ENCODE measurements at regions not wholly inside any gene's neighbourhood (a gene's known extent, or its start where the extent isn't known, plus 50 kb on each side); places are given as distances from the start of the nearest gene placed in this dataset.

- no peak for TF ChIP-seq CTCF (IDR thresholded peaks at IDR 0.05; ENCODE audit: unreplicated experiment in 3 of 3)
- Mint-ChIP-seq H3K36me3 (ENCODE audit: low read depth) (no peaks in the 10 kb centered on the region), H3K9me3 (peaks cover 12% of the 10 kb centered on the region), H3K4me1 (no peaks in the 10 kb centered on the region), H3K27me3 (ENCODE audit: low read depth) (no peaks in the 10 kb centered on the region), H3K4me3 (no peak overlapping the region), H3K27ac (no peak overlapping the region)
Observed at GRCh38 chr4:98711526-98711925, 53.1 kb upstream of the TSPAN5 start.

- no peaks in the 10 kb centered on the region for H3K4me1 Mint-ChIP-seq
- no peaks in the 10 kb centered on the region for H3K27me3 Mint-ChIP-seq (ENCODE audit: low read depth)
- H3K27ac Mint-ChIP-seq: no peak overlapping the region
- H3K36me3 Mint-ChIP-seq (ENCODE audit: low read depth): no peaks in the 10 kb centered on the region
- no peak overlapping the region for H3K4me3 Mint-ChIP-seq
- TF ChIP-seq CTCF (IDR thresholded peaks at IDR 0.05; ENCODE audit: unreplicated experiment in 3 of 3): no peak
- peaks cover 19% of the 10 kb centered on the region for H3K9me3 Mint-ChIP-seq
Observed at GRCh38 chr4:98710831-98711230, 52.4 kb upstream of the TSPAN5 start.

Measured in nephron (organoid).